Parathyroid adenoma (tissue), 2 donors: ENCODE measurements at regions not wholly inside any gene's neighbourhood (a gene's known extent, or its start where the extent isn't known, plus 50 kb on each side); places are given as distances from the start of the nearest gene placed in this dataset.
"Not testable (repeated sequence)": the region's sequence is repeated elsewhere in the genome, so short reads cannot be mapped to it uniquely, and the experiment has no call there.

Experiments
- H2AFZ ChIP-seq: fragments of 300-600 bp; sonication (generic); one replicate; pipeline ENCODE4 v1.7.0; 2017; ENCODE audit warnings: antibody characterized with exemption, mild to moderate bottlenecking
- H3K27ac ChIP-seq: fragments of 300-600 bp; sonication (generic); one replicate; pipeline ENCODE4 v1.7.0; 2017
- H3K27me3 ChIP-seq: fragments of 300-600 bp; sonication (generic); one replicate; pipeline ENCODE4 v1.7.0; 2017; ENCODE audit warnings: low read length; ENCODE audit not compliant: control insufficient read depth, insufficient read depth
- H3K36me3 ChIP-seq: fragments of 300-600 bp; sonication (generic); one replicate; pipeline ENCODE4 v1.7.0; 2017; ENCODE audit warnings: low read length; ENCODE audit not compliant: control insufficient read depth, insufficient read depth
- H3K4me1 ChIP-seq: fragments of 300-600 bp; sonication (generic); one replicate; pipeline ENCODE4 v1.7.0; 2017; ENCODE audit warnings: control low read depth
- H3K4me2 ChIP-seq: fragments of 300-600 bp; sonication (generic); one replicate; pipeline ENCODE4 v1.7.0; 2017; ENCODE audit warnings: low read length
- H3K4me3 ChIP-seq: fragments of 300-600 bp; sonication (generic); one replicate; pipeline ENCODE4 v1.7.0; 2017; ENCODE audit warnings: low read depth, low read length
- H3K79me2 ChIP-seq: fragments of 300-600 bp; sonication (generic); one replicate; pipeline ENCODE4 v1.7.0; 2017; ENCODE audit warnings: control low read depth
- H3K9ac ChIP-seq: fragments of 300-600 bp; sonication (generic); one replicate; pipeline ENCODE4 v1.7.0; 2017; ENCODE audit warnings: mild to moderate bottlenecking
- H3K9me3 ChIP-seq: fragments of 300-600 bp; sonication (generic); one replicate; pipeline ENCODE4 v1.7.0; 2017; ENCODE audit warnings: low read length; ENCODE audit not compliant: control insufficient read depth
- TF ChIP-seq, protein P1 (sequence below): fragments of 300-600 bp; sonication (generic); IDR thresholded peaks from one replicate; pipeline ENCODE4 v1.7.0; 2017; ENCODE audit warnings: antibody characterized with exemption, mild to moderate bottlenecking
- donor health status: primary hyperparathyroidism.

DNA sequence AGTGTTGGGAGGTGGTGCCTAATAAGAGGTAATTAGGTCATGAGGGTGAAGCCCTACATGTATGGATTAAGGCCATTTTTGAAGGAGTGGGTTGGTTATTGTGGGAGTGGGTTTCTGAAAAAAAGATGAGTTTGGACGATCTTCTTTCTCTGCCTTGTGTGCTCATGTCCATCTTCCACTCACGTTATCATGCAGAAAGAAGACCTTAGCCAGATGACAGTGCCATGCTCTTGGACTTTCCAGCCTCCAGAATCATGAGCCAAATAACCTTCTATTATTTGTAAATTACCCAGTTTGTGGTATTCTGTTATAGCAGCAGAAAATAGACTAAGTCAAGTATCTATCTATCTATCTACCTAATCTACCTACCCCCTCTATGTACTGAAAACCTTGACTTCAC lies 71.9 kb downstream of the SDR9C7 start:
- Histone ChIP-seq H3K9ac (no peak overlapping the region), H3K4me3 (no peak overlapping the region), H3K4me1 (no peaks in the 10 kb centered on the region), H3K36me3 (no peaks in the 10 kb centered on the region), H3K79me2 (no peaks in the 10 kb centered on the region), H3K4me2 (no peak overlapping the region), H3K9me3 (no peaks in the 10 kb centered on the region), H2AFZ (no peak overlapping the region), H3K27ac (no peak overlapping the region), H3K27me3 (no peaks in the 10 kb centered on the region)
- TF ChIP-seq, protein P1, sequence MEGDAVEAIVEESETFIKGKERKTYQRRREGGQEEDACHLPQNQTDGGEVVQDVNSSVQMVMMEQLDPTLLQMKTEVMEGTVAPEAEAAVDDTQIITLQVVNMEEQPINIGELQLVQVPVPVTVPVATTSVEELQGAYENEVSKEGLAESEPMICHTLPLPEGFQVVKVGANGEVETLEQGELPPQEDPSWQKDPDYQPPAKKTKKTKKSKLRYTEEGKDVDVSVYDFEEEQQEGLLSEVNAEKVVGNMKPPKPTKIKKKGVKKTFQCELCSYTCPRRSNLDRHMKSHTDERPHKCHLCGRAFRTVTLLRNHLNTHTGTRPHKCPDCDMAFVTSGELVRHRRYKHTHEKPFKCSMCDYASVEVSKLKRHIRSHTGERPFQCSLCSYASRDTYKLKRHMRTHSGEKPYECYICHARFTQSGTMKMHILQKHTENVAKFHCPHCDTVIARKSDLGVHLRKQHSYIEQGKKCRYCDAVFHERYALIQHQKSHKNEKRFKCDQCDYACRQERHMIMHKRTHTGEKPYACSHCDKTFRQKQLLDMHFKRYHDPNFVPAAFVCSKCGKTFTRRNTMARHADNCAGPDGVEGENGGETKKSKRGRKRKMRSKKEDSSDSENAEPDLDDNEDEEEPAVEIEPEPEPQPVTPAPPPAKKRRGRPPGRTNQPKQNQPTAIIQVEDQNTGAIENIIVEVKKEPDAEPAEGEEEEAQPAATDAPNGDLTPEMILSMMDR = no peak

DNA sequence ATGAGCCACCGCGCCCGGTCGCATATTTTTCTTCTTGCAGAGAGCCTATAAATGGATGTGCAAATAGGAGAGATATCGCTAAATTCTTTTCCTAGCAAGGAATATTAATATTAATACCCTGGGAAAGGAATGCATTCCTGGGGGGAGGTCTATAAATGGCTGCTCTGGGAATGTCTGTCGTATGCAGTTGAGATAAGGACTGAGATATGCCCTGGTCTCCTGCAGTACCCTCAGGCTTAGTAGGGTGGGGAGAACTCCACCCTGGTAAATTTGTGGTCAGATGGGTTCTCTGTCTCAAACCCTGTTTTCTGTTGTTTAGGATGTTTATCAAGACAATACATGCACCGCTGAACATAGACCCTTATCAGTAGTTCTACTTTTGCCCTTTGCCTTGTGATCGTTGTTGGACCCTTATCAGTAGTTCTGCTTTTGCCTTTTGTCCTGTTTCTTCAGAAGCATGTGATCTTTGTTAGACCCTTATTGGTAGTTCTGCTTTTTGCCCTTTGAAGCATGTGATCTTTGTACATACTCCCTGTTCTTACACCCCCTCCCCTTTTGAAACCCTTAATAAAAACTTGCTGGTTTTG lies 80.7 kb downstream of the SDR9C7 start:
- H3K27me3 ChIP-seq, H3K27ac ChIP-seq, H3K36me3 ChIP-seq, H3K9ac ChIP-seq, H3K4me2 ChIP-seq, H3K4me3 ChIP-seq, H3K79me2 ChIP-seq, H3K9me3 ChIP-seq, H3K4me1 ChIP-seq, H2AFZ ChIP-seq: not testable (repeated sequence)

DNA sequence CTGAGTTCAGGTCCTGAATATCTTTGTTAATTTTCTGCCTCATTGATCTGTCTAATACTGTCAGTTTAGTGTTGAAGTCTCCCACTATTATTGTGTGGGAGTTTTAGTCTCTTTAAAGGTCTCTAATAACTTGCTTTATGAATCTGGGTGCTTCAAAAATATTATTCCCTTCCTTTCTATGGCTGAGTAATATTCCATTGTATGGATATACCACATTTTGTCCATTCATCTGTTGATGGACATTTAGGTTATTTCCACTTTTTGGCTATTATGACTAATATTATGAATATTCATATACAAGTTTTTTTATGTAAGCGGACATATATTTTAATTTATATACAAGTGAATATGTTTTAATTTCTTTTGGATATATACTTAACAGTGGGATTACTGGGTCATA lies 82.7 kb downstream of the SDR9C7 start:
- TF ChIP-seq, protein P1 = no peak
- Histone ChIP-seq H2AFZ (no peak overlapping the region), H3K79me2 (no peaks in the 10 kb centered on the region), H3K27me3 (no peaks in the 10 kb centered on the region), H3K4me3 (no peak overlapping the region), H3K36me3 (no peaks in the 10 kb centered on the region), H3K27ac (no peak overlapping the region), H3K4me2 (no peak overlapping the region), H3K9ac (no peak overlapping the region), H3K9me3 (no peaks in the 10 kb centered on the region), H3K4me1 (no peaks in the 10 kb centered on the region)

DNA sequence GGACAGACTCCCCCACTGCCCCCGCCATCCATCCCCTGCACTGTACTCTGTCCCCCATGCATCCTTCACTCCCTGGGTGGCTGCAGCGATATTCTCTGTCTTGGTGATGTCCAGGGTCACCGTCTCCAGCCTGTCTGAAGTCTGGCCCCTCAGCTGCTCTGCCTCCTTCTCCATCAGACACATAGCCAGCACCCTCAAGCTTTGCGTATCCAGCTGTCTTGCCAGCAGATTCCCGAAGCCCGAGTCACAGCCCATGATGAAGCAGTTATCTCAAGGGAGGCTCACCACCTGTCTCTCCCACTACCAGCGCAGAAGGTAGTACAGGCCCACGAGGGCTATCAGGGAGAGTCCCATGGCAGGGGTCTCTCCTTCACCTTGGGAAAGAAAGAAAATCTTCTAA lies 77.8 kb downstream of the HSD17B6 start:
- TF ChIP-seq, protein P1 = no peak
- H3K36me3 ChIP-seq = no peaks in the 10 kb centered on the region
- no peak overlapping the region for H2AFZ ChIP-seq
- no peaks in the 10 kb centered on the region for H3K27me3 ChIP-seq
- no peak overlapping the region for H3K4me3 ChIP-seq
- no peak overlapping the region for H3K9ac ChIP-seq
- no peaks in the 10 kb centered on the region for H3K9me3 ChIP-seq
- no peak overlapping the region for H3K27ac ChIP-seq
- H3K79me2 ChIP-seq = no peaks in the 10 kb centered on the region
- no peak overlapping the region for H3K4me2 ChIP-seq
- H3K4me1 ChIP-seq = no peaks in the 10 kb centered on the region

DNA sequence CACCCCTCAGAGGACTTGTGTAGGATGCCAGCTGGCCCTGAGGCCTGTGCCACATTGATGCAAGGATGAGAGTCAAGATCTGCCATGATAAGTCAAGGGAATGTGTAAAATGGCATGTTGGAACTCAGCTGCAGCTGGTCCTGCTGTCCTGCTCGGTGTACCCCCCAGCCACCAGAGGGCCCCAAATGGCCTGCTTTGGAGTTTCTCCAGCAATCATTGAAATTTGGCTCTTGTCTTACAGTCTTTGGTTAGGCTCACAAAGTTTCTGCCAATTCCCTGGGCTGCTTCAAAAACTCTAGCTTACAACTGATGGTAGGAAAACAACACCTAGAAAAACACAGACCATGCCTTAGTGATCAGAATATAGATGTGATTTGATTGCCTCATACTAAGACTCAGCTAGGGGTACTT lies 76.8 kb downstream of the HSD17B6 start:
- H3K9ac ChIP-seq = no peak overlapping the region
- TF ChIP-seq, protein P1 = peak; percentile 78
- H3K9me3 ChIP-seq = no peaks in the 10 kb centered on the region

More for the DNA sequence above, 76.8 kb downstream of the HSD17B6 start:
- no peak overlapping the region for H3K4me2 ChIP-seq
- H3K27me3 ChIP-seq = no peaks in the 10 kb centered on the region
- H3K79me2 ChIP-seq = no peaks in the 10 kb centered on the region
- H3K4me1 ChIP-seq = no peaks in the 10 kb centered on the region
- H2AFZ ChIP-seq = no peak overlapping the region
- no peak overlapping the region for H3K27ac ChIP-seq
- H3K4me3 ChIP-seq = no peak overlapping the region
- no peaks in the 10 kb centered on the region for H3K36me3 ChIP-seq
